ENCODE measurements at regions not wholly inside any gene's neighbourhood (a gene's known extent, or its start where the extent isn't known, plus 50 kb on each side); places are given as distances from the start of the nearest gene placed in this dataset.

- Histone ChIP-seq H3K9me2 (replicated peaks; ENCODE audit: insufficient read depth) (no peaks in the 10 kb centered on the region), H3K4me3 (no peak overlapping the region), H3K27ac (no peak overlapping the region), H3K4me1 (ENCODE audit: insufficient read depth) (no peaks in the 10 kb centered on the region), H4K20me1 (ENCODE audit: insufficient read depth, poor library complexity, severe bottlenecking) (no peaks in the 10 kb centered on the region), H3K36me3 (replicated peaks; ENCODE audit: insufficient read depth, low read depth) (no peaks in the 10 kb centered on the region), H3K79me2 (no peaks in the 10 kb centered on the region), H3K27me3 (no peaks in the 10 kb centered on the region), H3K4me2 (no peak overlapping the region), H2AFZ (no peak overlapping the region), H3K9me3 (ENCODE audit: low read depth) (no peaks in the 10 kb centered on the region)
- WGBS (ENCODE audit: low lambda C conversion rate, missing lambda C conversion rate) = 70% methylated on average over 4 of the region's 4 CpGs
- TF ChIP-seq EZH2 (IDR thresholded peaks at IDR 0.05; ENCODE audit: borderline replicate concordance) = no peak
- TF ChIP-seq EZH2phosphoT487 (IDR thresholded peaks at IDR 0.05; ENCODE audit: low read depth, severe bottlenecking, unreplicated experiment) = no peak
- no peak for TF ChIP-seq CTCF (IDR thresholded peaks at IDR 0.05; ENCODE audit: poor library complexity)
- no peak for DNase-seq (ENCODE audit: low spot score)
These were observed 764.3 kb upstream of the PRMT6 start for GRCh38 chr1:106292130-106292529.

DNA sequence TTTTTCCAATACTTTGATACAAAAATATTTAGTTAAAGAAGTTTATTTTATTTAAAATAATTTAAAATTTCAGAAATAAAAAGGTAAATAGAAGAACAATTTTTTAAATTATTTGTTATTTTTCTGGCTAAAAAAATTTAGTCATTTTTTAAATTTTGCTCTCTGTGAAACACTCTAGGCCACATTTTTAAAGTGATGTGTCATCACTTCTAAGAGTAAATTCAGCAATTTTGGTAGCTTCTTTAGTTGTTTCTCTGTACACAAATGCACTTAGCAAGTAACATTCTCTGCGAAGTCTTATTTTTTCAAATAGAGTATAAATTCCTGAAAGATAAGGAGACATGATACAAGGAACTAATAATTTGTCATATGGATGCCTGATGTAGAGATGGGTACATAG is 760.0 kb upstream of the PRMT6 start:
- Histone ChIP-seq H3K27ac (no peak overlapping the region), H3K9me2 (replicated peaks; ENCODE audit: insufficient read depth) (no peaks in the 10 kb centered on the region), H3K9me3 (ENCODE audit: low read depth) (no peaks in the 10 kb centered on the region), H4K20me1 (ENCODE audit: insufficient read depth, poor library complexity, severe bottlenecking) (no peaks in the 10 kb centered on the region), H3K79me2 (no peaks in the 10 kb centered on the region), H3K36me3 (replicated peaks; ENCODE audit: insufficient read depth, low read depth) (no peaks in the 10 kb centered on the region), H3K4me2 (no peak overlapping the region), H3K4me3 (no peak overlapping the region), H3K4me1 (ENCODE audit: insufficient read depth) (no peaks in the 10 kb centered on the region), H3K27me3 (no peaks in the 10 kb centered on the region), H2AFZ (no peak overlapping the region)
- 88% methylated on average over 1 of the region's 1 CpG for WGBS (ENCODE audit: low lambda C conversion rate, missing lambda C conversion rate)
- DNase-seq (ENCODE audit: low spot score) = no peak
- no peak for TF ChIP-seq CTCF (IDR thresholded peaks at IDR 0.05; ENCODE audit: poor library complexity)
- TF ChIP-seq EZH2phosphoT487 (IDR thresholded peaks at IDR 0.05; ENCODE audit: low read depth, severe bottlenecking, unreplicated experiment) = no peak
- TF ChIP-seq EZH2 (IDR thresholded peaks at IDR 0.05; ENCODE audit: borderline replicate concordance) = no peak

- Histone ChIP-seq H3K27me3 (no peaks in the 10 kb centered on the region), H4K20me1 (ENCODE audit: insufficient read depth, poor library complexity, severe bottlenecking) (no peaks in the 10 kb centered on the region), H3K36me3 (replicated peaks; ENCODE audit: insufficient read depth, low read depth) (no peaks in the 10 kb centered on the region), H3K4me1 (ENCODE audit: insufficient read depth) (no peaks in the 10 kb centered on the region), H3K27ac (no peak overlapping the region), H3K9me3 (ENCODE audit: low read depth) (no peaks in the 10 kb centered on the region), H3K4me3 (no peak overlapping the region), H3K9me2 (replicated peaks; ENCODE audit: insufficient read depth) (no peaks in the 10 kb centered on the region), H2AFZ (no peak overlapping the region), H3K79me2 (no peaks in the 10 kb centered on the region), H3K4me2 (no peak overlapping the region)
- no peak for TF ChIP-seq EZH2 (IDR thresholded peaks at IDR 0.05; ENCODE audit: borderline replicate concordance)
- TF ChIP-seq CTCF (IDR thresholded peaks at IDR 0.05; ENCODE audit: poor library complexity) = no peak
- no peak for TF ChIP-seq EZH2phosphoT487 (IDR thresholded peaks at IDR 0.05; ENCODE audit: low read depth, severe bottlenecking, unreplicated experiment)
- 76% methylated on average over 3 of the region's 3 CpGs for WGBS (ENCODE audit: low lambda C conversion rate, missing lambda C conversion rate)
- no peak for DNase-seq (ENCODE audit: low spot score)
These were observed 752.4 kb upstream of the PRMT6 start for GRCh38 chr1:106304106-106304505.

- no peaks in the 10 kb centered on the region for H3K9me2 ChIP-seq (replicated peaks; ENCODE audit: insufficient read depth)
- DNase-seq (ENCODE audit: low spot score) = no peak
- no peaks in the 10 kb centered on the region for H3K9me3 ChIP-seq (ENCODE audit: low read depth)
- H3K4me2 ChIP-seq = no peak overlapping the region
- no peak overlapping the region for H3K4me3 ChIP-seq
- H4K20me1 ChIP-seq (ENCODE audit: insufficient read depth, poor library complexity, severe bottlenecking) = no peaks in the 10 kb centered on the region
- H2AFZ ChIP-seq = no peak overlapping the region
- no peak overlapping the region for H3K27ac ChIP-seq
- TF ChIP-seq CTCF (IDR thresholded peaks at IDR 0.05; ENCODE audit: poor library complexity) = no peak
- TF ChIP-seq EZH2phosphoT487 (IDR thresholded peaks at IDR 0.05; ENCODE audit: low read depth, severe bottlenecking, unreplicated experiment) = no peak
- TF ChIP-seq EZH2 (IDR thresholded peaks at IDR 0.05; ENCODE audit: borderline replicate concordance) = no peak
- WGBS (ENCODE audit: low lambda C conversion rate, missing lambda C conversion rate) = 85% methylated on average over 3 of the region's 3 CpGs
- H3K27me3 ChIP-seq = no peaks in the 10 kb centered on the region
- no peaks in the 10 kb centered on the region for H3K79me2 ChIP-seq
- H3K36me3 ChIP-seq (replicated peaks; ENCODE audit: insufficient read depth, low read depth) = no peaks in the 10 kb centered on the region
- H3K4me1 ChIP-seq (ENCODE audit: insufficient read depth) = no peaks in the 10 kb centered on the region
These were observed 736.9 kb upstream of the PRMT6 start for GRCh38 chr1:106319612-106320011.
